ENCODE measurements at regions not wholly inside any gene's neighbourhood (a gene's known extent, or its start where the extent isn't known, plus 50 kb on each side); places are given as distances from the start of the nearest gene placed in this dataset.

DNA sequence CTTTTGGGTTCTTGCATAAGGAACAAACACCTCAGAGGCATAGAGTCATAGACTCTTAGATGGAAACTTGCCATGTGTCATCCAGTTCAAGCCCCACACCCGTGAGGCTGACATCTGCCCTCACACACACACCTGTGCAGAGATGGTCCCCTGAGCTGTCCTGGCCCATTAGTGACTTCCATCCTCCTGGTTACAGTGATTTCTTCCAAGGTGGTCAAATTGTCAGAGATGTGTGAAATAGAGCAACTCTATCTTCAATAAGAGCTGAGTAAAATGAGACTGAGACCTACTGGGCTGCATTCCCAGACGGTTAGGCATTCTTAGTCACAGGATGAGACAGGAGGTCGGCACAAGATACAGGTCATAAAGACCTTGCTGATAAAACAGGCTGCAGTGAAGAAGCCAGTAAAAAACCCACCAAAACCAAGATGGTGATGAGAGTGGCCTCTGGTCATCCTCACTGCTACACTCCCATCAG lies 342.2 kb upstream of the TNRC6C start:
- TF ChIP-seq EZH2 (IDR thresholded peaks at IDR 0.05; ENCODE audit: low read length, missing control alignments), result no peak
- TF ChIP-seq CTCF (conservative IDR thresholded peaks at IDR 0.05 in 1 of 2, IDR thresholded peaks at IDR 0.05 in 1 of 2; ENCODE audit: low read depth in 1 of 2, low read length in 2 of 2), result no peak
- Histone ChIP-seq H2AFZ (ENCODE audit: low read length) (no peak overlapping the region), H3K79me2 (ENCODE audit: control insufficient read depth, insufficient read depth, low read length) (no peaks in the 10 kb centered on the region), H3K9me3 (ENCODE audit: control insufficient read depth, insufficient read depth, low read depth, low read length) (no peaks in the 10 kb centered on the region), H3K4me3 (replicated peaks in 1 of 4; ENCODE audit: control extremely low read depth in 1 of 4, insufficient read depth in 1 of 4, low read depth in 3 of 4, low read length in 4 of 4) (no peak overlapping the region), H3K9ac (ENCODE audit: insufficient read depth, low read length) (no peak overlapping the region), H3K36me3 (ENCODE audit: control insufficient read depth, insufficient read depth, low read length) (no peaks in the 10 kb centered on the region), H3K4me2 (ENCODE audit: extremely low read depth, insufficient read depth, low read length) (no peak overlapping the region), H4K20me1 (ENCODE audit: control insufficient read depth, extremely low read depth, insufficient read depth, low read length) (no peaks in the 10 kb centered on the region), H3K27me3 (ENCODE audit: control insufficient read depth, insufficient read depth, low read length) (no peaks in the 10 kb centered on the region), H3K4me1 (ENCODE audit: control insufficient read depth, extremely low read depth, insufficient read depth, low read length) (no peaks in the 10 kb centered on the region), H3K27ac (ENCODE audit: insufficient read depth, low read length) (no peak overlapping the region)
- peak in 1 of 2 donors; percentile 78 for DNase-seq (ENCODE audit: low read depth in 2 of 2)

DNA sequence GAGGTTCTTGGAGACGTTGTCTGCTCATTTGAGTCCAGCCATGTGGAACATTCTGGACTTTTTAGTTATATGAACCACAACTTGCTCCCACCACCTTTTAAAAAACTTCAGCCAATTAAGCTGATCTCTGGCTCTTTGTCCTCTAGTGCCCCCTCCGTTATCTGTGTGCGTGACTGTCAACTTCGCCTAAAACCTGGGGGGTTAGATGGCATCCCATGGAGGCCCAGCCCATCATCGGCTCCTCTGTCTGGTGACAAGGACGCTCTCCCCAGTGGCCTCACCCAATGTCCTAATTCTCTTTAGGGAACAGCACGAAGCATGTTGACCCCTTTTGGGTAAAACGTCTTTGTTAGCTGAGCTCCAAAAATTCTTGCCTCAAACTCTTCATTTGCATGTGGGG lies 341.0 kb upstream of the TNRC6C start:
- no peaks in the 10 kb centered on the region for H3K4me1 ChIP-seq (ENCODE audit: control insufficient read depth, extremely low read depth, insufficient read depth, low read length)
- no peak overlapping the region for H2AFZ ChIP-seq (ENCODE audit: low read length)
- H3K4me3 ChIP-seq (replicated peaks in 1 of 4; ENCODE audit: control extremely low read depth in 1 of 4, insufficient read depth in 1 of 4, low read depth in 3 of 4, low read length in 4 of 4), result no peak overlapping the region
- TF ChIP-seq EZH2 (IDR thresholded peaks at IDR 0.05; ENCODE audit: low read length, missing control alignments) (no peak), CTCF (conservative IDR thresholded peaks at IDR 0.05 in 1 of 2, IDR thresholded peaks at IDR 0.05 in 1 of 2; ENCODE audit: low read depth in 1 of 2, low read length in 2 of 2) (no peak)
- no peaks in the 10 kb centered on the region for H3K36me3 ChIP-seq (ENCODE audit: control insufficient read depth, insufficient read depth, low read length)
- no peak for DNase-seq (ENCODE audit: low read depth in 2 of 2)
- no peaks in the 10 kb centered on the region for H3K27me3 ChIP-seq (ENCODE audit: control insufficient read depth, insufficient read depth, low read length)
- no peaks in the 10 kb centered on the region for H3K9me3 ChIP-seq (ENCODE audit: control insufficient read depth, insufficient read depth, low read depth, low read length)
- no peak overlapping the region for H3K4me2 ChIP-seq (ENCODE audit: extremely low read depth, insufficient read depth, low read length)
- no peak overlapping the region for H3K27ac ChIP-seq (ENCODE audit: insufficient read depth, low read length)
- H4K20me1 ChIP-seq (ENCODE audit: control insufficient read depth, extremely low read depth, insufficient read depth, low read length), result no peaks in the 10 kb centered on the region
- H3K9ac ChIP-seq (ENCODE audit: insufficient read depth, low read length), result no peak overlapping the region
- no peaks in the 10 kb centered on the region for H3K79me2 ChIP-seq (ENCODE audit: control insufficient read depth, insufficient read depth, low read length)

GRCh38 chr17:77618173-77618572 lies 340.3 kb upstream of the TNRC6C start:
- Histone ChIP-seq H3K27ac (ENCODE audit: insufficient read depth, low read length) (no peak overlapping the region), H3K79me2 (ENCODE audit: control insufficient read depth, insufficient read depth, low read length) (no peaks in the 10 kb centered on the region), H3K9me3 (ENCODE audit: control insufficient read depth, insufficient read depth, low read depth, low read length) (no peaks in the 10 kb centered on the region), H4K20me1 (ENCODE audit: control insufficient read depth, extremely low read depth, insufficient read depth, low read length) (no peaks in the 10 kb centered on the region), H3K4me2 (ENCODE audit: extremely low read depth, insufficient read depth, low read length) (no peak overlapping the region), H3K4me3 (replicated peaks in 1 of 4; ENCODE audit: control extremely low read depth in 1 of 4, insufficient read depth in 1 of 4, low read depth in 3 of 4, low read length in 4 of 4) (no peak overlapping the region), H3K9ac (ENCODE audit: insufficient read depth, low read length) (no peak overlapping the region), H2AFZ (ENCODE audit: low read length) (no peak overlapping the region), H3K36me3 (ENCODE audit: control insufficient read depth, insufficient read depth, low read length) (no peaks in the 10 kb centered on the region), H3K27me3 (ENCODE audit: control insufficient read depth, insufficient read depth, low read length) (no peaks in the 10 kb centered on the region), H3K4me1 (ENCODE audit: control insufficient read depth, extremely low read depth, insufficient read depth, low read length) (no peaks in the 10 kb centered on the region)
- no peak for TF ChIP-seq CTCF (conservative IDR thresholded peaks at IDR 0.05 in 1 of 2, IDR thresholded peaks at IDR 0.05 in 1 of 2; ENCODE audit: low read depth in 1 of 2, low read length in 2 of 2)
- TF ChIP-seq EZH2 (IDR thresholded peaks at IDR 0.05; ENCODE audit: low read length, missing control alignments), result no peak
- no peak for DNase-seq (ENCODE audit: low read depth in 2 of 2)
